GM12873 (cell line): ENCODE measurements at regions not wholly inside any gene's neighbourhood (a gene's known extent, or its start where the extent isn't known, plus 50 kb on each side); places are given as distances from the start of the nearest gene placed in this dataset.
A peak's percentile ranks its signal among the peaks of the same experiment; 100 is the strongest.

ENCODE experiments used
- CTCF ChIP-seq: IDR thresholded peaks from 2 replicates; pipeline ENCODE4 v1.5.1; 2012; ENCODE audit warnings: low read depth, mild to moderate bottlenecking, moderate library complexity, low read length, control low read depth; ENCODE audit not compliant: insufficient read depth; ENCODE audit errors: missing control alignments

GRCh38 chr5:72559866-72560766, 52.9 kb upstream of the ZNF366 start:
- no peak for TF ChIP-seq CTCF

GRCh38 chr5:72558383-72558782, 51.2 kb upstream of the ZNF366 start:
- no peak for TF ChIP-seq CTCF

- no peak for TF ChIP-seq CTCF
Measured at GRCh38 chr5:72558046-72558336, 50.8 kb upstream of the ZNF366 start.

GRCh38 chr5:72557167-72558045, 50.2 kb upstream of the ZNF366 start:
- peak; percentile 7 for TF ChIP-seq CTCF
